ENCODE measurements at regions not wholly inside any gene's neighbourhood (a gene's known extent, or its start where the extent isn't known, plus 50 kb on each side); places are given as distances from the start of the nearest gene placed in this dataset.

DNA sequence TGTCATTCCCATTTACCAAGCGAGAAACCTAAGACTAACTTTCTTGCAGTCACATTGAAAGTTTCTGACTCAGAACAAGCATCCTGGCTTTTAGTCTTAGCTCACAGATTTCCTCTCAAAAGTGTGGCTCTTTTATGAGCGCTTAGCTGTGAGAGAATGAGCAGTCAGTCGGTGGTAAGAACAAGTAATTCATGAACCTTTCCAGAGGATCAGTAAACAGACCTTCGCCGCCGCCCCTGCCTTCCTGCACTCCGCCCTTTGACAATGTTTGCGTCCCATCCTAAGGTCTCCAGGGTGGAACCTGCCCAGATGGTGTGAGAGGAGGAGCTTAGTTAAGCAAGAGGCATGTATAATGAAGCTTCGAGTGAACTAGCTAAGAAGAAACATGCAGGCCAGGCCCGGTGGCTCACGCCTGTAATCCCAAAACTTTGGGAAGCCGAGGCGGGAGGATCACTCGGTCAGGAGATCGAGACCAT is 142.4 kb downstream of the GLUL start (continued):
- TF ChIP-seq, protein P1, sequence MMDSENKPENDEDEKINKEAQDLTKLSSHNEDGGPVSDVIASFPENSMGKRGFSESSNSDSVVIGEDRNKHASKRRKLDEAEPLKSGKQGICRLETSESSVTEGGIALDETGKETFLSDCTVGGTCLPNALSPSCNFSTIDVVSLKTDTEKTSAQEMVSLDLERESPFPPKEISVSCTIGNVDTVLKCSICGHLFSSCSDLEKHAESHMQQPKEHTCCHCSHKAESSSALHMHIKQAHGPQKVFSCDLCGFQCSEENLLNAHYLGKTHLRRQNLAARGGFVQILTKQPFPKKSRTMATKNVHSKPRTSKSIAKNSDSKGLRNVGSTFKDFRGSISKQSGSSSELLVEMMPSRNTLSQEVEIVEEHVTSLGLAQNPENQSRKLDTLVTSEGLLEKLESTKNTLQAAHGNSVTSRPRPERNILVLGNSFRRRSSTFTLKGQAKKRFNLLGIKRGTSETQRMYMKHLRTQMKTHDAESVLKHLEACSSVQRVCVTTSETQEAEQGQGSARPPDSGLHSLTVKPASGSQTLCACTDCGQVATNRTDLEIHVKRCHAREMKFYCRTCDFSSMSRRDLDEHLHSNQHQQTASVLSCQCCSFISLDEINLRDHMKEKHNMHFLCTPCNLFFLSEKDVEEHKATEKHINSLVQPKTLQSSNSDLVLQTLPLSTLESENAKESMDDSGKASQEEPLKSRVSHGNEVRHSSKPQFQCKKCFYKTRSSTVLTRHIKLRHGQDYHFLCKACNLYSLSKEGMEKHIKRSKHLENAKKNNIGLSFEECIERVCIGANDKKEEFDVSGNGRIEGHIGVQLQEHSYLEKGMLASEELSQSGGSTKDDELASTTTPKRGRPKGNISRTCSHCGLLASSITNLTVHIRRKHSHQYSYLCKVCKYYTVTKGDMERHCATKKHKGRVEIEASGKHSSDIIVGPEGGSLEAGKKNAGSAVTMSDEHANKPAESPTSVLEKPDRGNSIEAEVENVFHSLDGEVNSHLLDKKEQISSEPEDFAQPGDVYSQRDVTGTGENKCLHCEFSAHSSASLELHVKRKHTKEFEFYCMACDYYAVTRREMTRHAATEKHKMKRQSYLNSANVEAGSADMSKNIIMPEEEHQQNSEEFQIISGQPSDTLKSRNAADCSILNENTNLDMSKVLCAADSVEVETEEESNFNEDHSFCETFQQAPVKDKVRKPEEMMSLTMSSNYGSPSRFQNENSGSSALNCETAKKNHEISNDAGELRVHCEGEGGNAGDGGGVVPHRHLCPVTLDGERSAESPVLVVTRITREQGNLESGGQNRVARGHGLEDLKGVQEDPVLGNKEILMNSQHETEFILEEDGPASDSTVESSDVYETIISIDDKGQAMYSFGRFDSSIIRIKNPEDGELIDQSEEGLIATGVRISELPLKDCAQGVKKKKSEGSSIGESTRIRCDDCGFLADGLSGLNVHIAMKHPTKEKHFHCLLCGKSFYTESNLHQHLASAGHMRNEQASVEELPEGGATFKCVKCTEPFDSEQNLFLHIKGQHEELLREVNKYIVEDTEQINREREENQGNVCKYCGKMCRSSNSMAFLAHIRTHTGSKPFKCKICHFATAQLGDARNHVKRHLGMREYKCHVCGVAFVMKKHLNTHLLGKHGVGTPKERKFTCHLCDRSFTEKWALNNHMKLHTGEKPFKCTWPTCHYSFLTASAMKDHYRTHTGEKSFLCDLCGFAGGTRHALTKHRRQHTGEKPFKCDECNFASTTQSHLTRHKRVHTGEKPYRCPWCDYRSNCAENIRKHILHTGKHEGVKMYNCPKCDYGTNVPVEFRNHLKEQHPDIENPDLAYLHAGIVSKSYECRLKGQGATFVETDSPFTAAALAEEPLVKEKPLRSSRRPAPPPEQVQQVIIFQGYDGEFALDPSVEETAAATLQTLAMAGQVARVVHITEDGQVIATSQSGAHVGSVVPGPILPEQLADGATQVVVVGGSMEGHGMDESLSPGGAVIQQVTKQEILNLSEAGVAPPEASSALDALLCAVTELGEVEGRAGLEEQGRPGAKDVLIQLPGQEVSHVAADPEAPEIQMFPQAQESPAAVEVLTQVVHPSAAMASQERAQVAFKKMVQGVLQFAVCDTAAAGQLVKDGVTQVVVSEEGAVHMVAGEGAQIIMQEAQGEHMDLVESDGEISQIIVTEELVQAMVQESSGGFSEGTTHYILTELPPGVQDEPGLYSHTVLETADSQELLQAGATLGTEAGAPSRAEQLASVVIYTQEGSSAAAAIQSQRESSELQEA (CRISPR knock-in tag; IDR thresholded peaks at IDR 0.05; ENCODE audit: not compliant biosample characterization), result no peak
- TF ChIP-seq NR2F6 (IDR thresholded peaks at IDR 0.05) (0 out of 2 replicates have a peak, but pooled peaks have one; percentile 23), NR2F6 (CRISPR knock-in tag; IDR thresholded peaks at IDR 0.05) (peak; percentile 74), ZNF567 (CRISPR knock-in tag; IDR thresholded peaks at IDR 0.05; ENCODE audit: borderline replicate concordance) (no peak), ZNF605 (CRISPR knock-in tag; IDR thresholded peaks at IDR 0.05) (0 out of 2 replicates have a peak, but pooled peaks have one; percentile 21), ZNF720 (CRISPR knock-in tag; IDR thresholded peaks at IDR 0.05) (no peak), EZH2 (conservative IDR thresholded peaks at IDR 0.05; ENCODE audit: low read depth, low read length) (no peak), PPARG (CRISPR knock-in tag; conservative IDR thresholded peaks at IDR 0.05) (peak; percentile 56), EEA1 (CRISPR knock-in tag; IDR thresholded peaks at IDR 0.05; ENCODE audit: borderline replicate concordance) (no peak), ZNF253 (CRISPR knock-in tag; IDR thresholded peaks at IDR 0.05; ENCODE audit: borderline replicate concordance) (no peak), ZNF367 (CRISPR knock-in tag; IDR thresholded peaks at IDR 0.05; ENCODE audit: borderline replicate concordance) (no peak), IKZF1 (IDR thresholded peaks at IDR 0.05) (no peak), NKX3-1 (CRISPR knock-in tag; IDR thresholded peaks at IDR 0.05) (no peak), NR1H2 (CRISPR knock-in tag; IDR thresholded peaks at IDR 0.05; ENCODE audit: borderline replicate concordance, low read depth) (no peak), ZFY (CRISPR knock-in tag; IDR thresholded peaks at IDR 0.05) (peak; percentile 79), RCOR2 (CRISPR knock-in tag; IDR thresholded peaks at IDR 0.05) (peak; percentile 59; the same call in 1 of the 2 replicates), ZNF251 (CRISPR knock-in tag; IDR thresholded peaks at IDR 0.05) (no peak), GATA4 (IDR thresholded peaks at IDR 0.05; ENCODE audit: borderline replicate concordance, low read depth) (no peak)
- TF ChIP-seq, protein P2, sequence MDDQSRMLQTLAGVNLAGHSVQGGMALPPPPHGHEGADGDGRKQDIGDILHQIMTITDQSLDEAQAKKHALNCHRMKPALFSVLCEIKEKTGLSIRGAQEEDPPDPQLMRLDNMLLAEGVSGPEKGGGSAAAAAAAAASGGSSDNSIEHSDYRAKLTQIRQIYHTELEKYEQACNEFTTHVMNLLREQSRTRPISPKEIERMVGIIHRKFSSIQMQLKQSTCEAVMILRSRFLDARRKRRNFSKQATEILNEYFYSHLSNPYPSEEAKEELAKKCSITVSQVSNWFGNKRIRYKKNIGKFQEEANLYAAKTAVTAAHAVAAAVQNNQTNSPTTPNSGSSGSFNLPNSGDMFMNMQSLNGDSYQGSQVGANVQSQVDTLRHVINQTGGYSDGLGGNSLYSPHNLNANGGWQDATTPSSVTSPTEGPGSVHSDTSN (CRISPR knock-in tag; IDR thresholded peaks at IDR 0.05; ENCODE audit: borderline replicate concordance), result no peak
- TF ChIP-seq, protein P3, sequence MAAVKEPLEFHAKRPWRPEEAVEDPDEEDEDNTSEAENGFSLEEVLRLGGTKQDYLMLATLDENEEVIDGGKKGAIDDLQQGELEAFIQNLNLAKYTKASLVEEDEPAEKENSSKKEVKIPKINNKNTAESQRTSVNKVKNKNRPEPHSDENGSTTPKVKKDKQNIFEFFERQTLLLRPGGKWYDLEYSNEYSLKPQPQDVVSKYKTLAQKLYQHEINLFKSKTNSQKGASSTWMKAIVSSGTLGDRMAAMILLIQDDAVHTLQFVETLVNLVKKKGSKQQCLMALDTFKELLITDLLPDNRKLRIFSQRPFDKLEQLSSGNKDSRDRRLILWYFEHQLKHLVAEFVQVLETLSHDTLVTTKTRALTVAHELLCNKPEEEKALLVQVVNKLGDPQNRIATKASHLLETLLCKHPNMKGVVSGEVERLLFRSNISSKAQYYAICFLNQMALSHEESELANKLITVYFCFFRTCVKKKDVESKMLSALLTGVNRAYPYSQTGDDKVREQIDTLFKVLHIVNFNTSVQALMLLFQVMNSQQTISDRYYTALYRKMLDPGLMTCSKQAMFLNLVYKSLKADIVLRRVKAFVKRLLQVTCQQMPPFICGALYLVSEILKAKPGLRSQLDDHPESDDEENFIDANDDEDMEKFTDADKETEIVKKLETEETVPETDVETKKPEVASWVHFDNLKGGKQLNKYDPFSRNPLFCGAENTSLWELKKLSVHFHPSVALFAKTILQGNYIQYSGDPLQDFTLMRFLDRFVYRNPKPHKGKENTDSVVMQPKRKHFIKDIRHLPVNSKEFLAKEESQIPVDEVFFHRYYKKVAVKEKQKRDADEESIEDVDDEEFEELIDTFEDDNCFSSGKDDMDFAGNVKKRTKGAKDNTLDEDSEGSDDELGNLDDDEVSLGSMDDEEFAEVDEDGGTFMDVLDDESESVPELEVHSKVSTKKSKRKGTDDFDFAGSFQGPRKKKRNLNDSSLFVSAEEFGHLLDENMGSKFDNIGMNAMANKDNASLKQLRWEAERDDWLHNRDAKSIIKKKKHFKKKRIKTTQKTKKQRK (IDR thresholded peaks at IDR 0.05; ENCODE audit: low read length), result no peak
